Right lobe of liver (tissue), 6 donors: ENCODE measurements at regions not wholly inside any gene's neighbourhood (a gene's known extent, or its start where the extent isn't known, plus 50 kb on each side); places are given as distances from the start of the nearest gene placed in this dataset.
A peak's percentile ranks its signal among the peaks of the same experiment; 100 is the strongest.

Experiments
- ATAC-seq, 4 donors: fragments of 200-7000 bp; cut with Tn5 transposase; one replicate each; pipeline ENCODE4 v1.9.1; 2020; ENCODE audit warnings: mild to moderate bottlenecking in 4 of 4, moderate library complexity in 4 of 4
- DNase-seq, 3 donors: peaks; one replicate each; pipeline ENCODE4 v3.0.0-alpha.2; 2020
- H3K27ac ChIP-seq, 3 donors: fragments of 200-600 bp; one replicate each; pipeline ENCODE4 v1.8.0; 2022
- H3K27me3 ChIP-seq, 2 donors: fragments of 200-600 bp; one replicate each; pipeline ENCODE4 v1.8.0; 2022
- H3K36me3 ChIP-seq, 4 donors: fragments of 200-600 bp; sonication (generic) in 1 of 4; one replicate each; pipeline versions ENCODE4 v1.5.1 to v1.8.0; 2017 to 2022; ENCODE audit warnings: control low read depth in 1 of 4
- H3K4me1 ChIP-seq, 4 donors: fragments of 200-600 bp; sonication (generic) in 1 of 4; one replicate each; pipeline versions ENCODE4 v1.5.1 to v1.8.0; 2017 to 2022; ENCODE audit warnings: control low read depth in 1 of 4
- H3K4me3 ChIP-seq, 3 donors: fragments of 200-600 bp; one replicate each; pipeline ENCODE4 v1.8.0; 2022
- H3K9me3 ChIP-seq, 4 donors: fragments of 200-600 bp; sonication (generic) in 1 of 4; one replicate each; pipeline versions ENCODE4 v1.5.1 to v1.8.0; 2017 to 2022; ENCODE audit warnings: control low read depth in 1 of 4
- CTCF ChIP-seq, 4 donors: fragments of 200-600 bp in 3 of 4; fragments of 450-650 bp in 1 of 4; IDR thresholded peaks; one replicate each; pipeline versions ENCODE4 v1.5.1 to v1.8.0; 2016 to 2022; ENCODE audit warnings: antibody characterized with exemption in 4 of 4, mild to moderate bottlenecking in 2 of 4
- POLR2A ChIP-seq: fragments of 450-650 bp; IDR thresholded peaks from one replicate; pipeline ENCODE4 v1.6.1; 2017; ENCODE audit warnings: antibody characterized with exemption, mild to moderate bottlenecking
- WGBS: methylation state at CpG from one replicate; pipeline ENCODE4 v1.1.6; 2018; ENCODE audit warnings: low coverage, low lambda C conversion rate; ENCODE audit not compliant: insufficient coverage; ENCODE audit errors: missing lambda C conversion rate; 5-methylcytosine and 5-hydroxymethylcytosine counted together
- intact Hi-C, 2 donors: fragments of 100-400 bp; cut with DNase I; formaldehyde crosslinking; loops; one replicate each; pipeline versions ENCODE4 v1.11.2 to v1.14.1; 2022
- donor health status: DM: no; HTN: yes; CAD: no.
- donor health status: DM: no; HTN: no; CAD: no.
- donor health status: DM: no; HTN: no; CAD: no.
- donor health status: DM: no; HTN: yes; CAD: no.
- donor health status: DM: no; HTN: yes; CAD: no.

- DNase-seq (no peak), ATAC-seq (no peak)
- Histone ChIP-seq H3K9me3 (no peaks in the 10 kb centered on the region), H3K4me1 (no peaks in the 10 kb centered on the region), H3K4me3 (no peak overlapping the region), H3K27ac (no peak overlapping the region), H3K27me3 (no peaks in the 10 kb centered on the region), H3K36me3 (no peaks in the 10 kb centered on the region)
- intact Hi-C loops = no loop called here
- no peak for TF ChIP-seq CTCF (IDR thresholded peaks at IDR 0.05)
- TF ChIP-seq POLR2A = no peak
- no CpG with 5 or more reads among the region's 1 CpG for WGBS
Observed at GRCh38 chr12:18935371-18935965, 194.1 kb upstream of the PLEKHA5 start.

GRCh38 chr12:18939051-18939450 lies 190.5 kb upstream of the PLEKHA5 start:
- no peak for DNase-seq
- Histone ChIP-seq H3K27me3 (no peaks in the 10 kb centered on the region), H3K9me3 (no peaks in the 10 kb centered on the region), H3K4me3 (no peak overlapping the region), H3K36me3 (no peaks in the 10 kb centered on the region), H3K27ac (no peak overlapping the region), H3K4me1 (no peaks in the 10 kb centered on the region)
- WGBS = 100% methylated on average over 1 of the region's 1 CpG
- TF ChIP-seq POLR2A = no peak
- TF ChIP-seq CTCF (IDR thresholded peaks at IDR 0.05) = no peak
- intact Hi-C loops = no loop called here
- ATAC-seq = no peak

GRCh38 chr12:18942669-18943068 lies 186.9 kb upstream of the PLEKHA5 start:
- no peaks in the 10 kb centered on the region for H3K9me3 ChIP-seq
- DNase-seq = no peak
- no peaks in the 10 kb centered on the region for H3K36me3 ChIP-seq
- ATAC-seq = no peak
- no peak overlapping the region for H3K27ac ChIP-seq
- 82% methylated on average over 2 of the region's 2 CpGs for WGBS
- H3K27me3 ChIP-seq = no peaks in the 10 kb centered on the region
- H3K4me1 ChIP-seq = no peaks in the 10 kb centered on the region
- no peak for TF ChIP-seq POLR2A
- TF ChIP-seq CTCF (IDR thresholded peaks at IDR 0.05) = no peak
- no peak overlapping the region for H3K4me3 ChIP-seq
- intact Hi-C loops = no loop called here

GRCh38 chr12:18943200-18943599 lies 186.3 kb upstream of the PLEKHA5 start:
- no peaks in the 10 kb centered on the region for H3K4me1 ChIP-seq
- H3K27ac ChIP-seq = no peak overlapping the region
- intact Hi-C loops = no loop called here
- 24% methylated on average over 5 of the region's 5 CpGs for WGBS
- TF ChIP-seq CTCF (IDR thresholded peaks at IDR 0.05) (no peak), POLR2A (no peak)
- no peak overlapping the region for H3K4me3 ChIP-seq
- no peaks in the 10 kb centered on the region for H3K9me3 ChIP-seq
- H3K36me3 ChIP-seq = no peaks in the 10 kb centered on the region
- no peaks in the 10 kb centered on the region for H3K27me3 ChIP-seq
- peak; percentile 69 to 90 (median 82) for ATAC-seq
- DNase-seq = peak in 1 of 3 donors; percentile 19

- Histone ChIP-seq H3K4me1 (no peaks in the 10 kb centered on the region), H3K9me3 (no peaks in the 10 kb centered on the region), H3K27ac (no peak overlapping the region), H3K4me3 (no peak overlapping the region), H3K36me3 (no peaks in the 10 kb centered on the region), H3K27me3 (no peaks in the 10 kb centered on the region)
- intact Hi-C loops = no loop called here
- DNase-seq (no peak), ATAC-seq (no peak)
- TF ChIP-seq CTCF (IDR thresholded peaks at IDR 0.05) (no peak), POLR2A (no peak)
- 74% methylated on average over 5 of the region's 5 CpGs for WGBS
Observed at GRCh38 chr12:18946106-18946505, 183.4 kb upstream of the PLEKHA5 start.
